ENCODE measurements at regions not wholly inside any gene's neighbourhood (a gene's known extent, or its start where the extent isn't known, plus 50 kb on each side); places are given as distances from the start of the nearest gene placed in this dataset.

- TF ChIP-seq ZNF462 (CRISPR knock-in tag; IDR thresholded peaks at IDR 0.05), result no peak
- TF ChIP-seq ETS1 (IDR thresholded peaks at IDR 0.05), result no peak
- no peak for TF ChIP-seq ZNF114 (CRISPR knock-in tag; IDR thresholded peaks at IDR 0.05)
- TF ChIP-seq ZNF331 (CRISPR knock-in tag; IDR thresholded peaks at IDR 0.05; ENCODE audit: low read depth), result no peak
- no peak for TF ChIP-seq STAT1 (IDR thresholded peaks at IDR 0.05; ENCODE audit: unreplicated experiment)
- TF ChIP-seq REST (IDR thresholded peaks at IDR 0.05; ENCODE audit: unreplicated experiment), result no peak
These were observed 71.2 kb upstream of the BCL9 start (continued) for GRCh38 chr1:147470079-147470478.

Measured in GM23338 (cell line).